ENCODE measurements at regions not wholly inside any gene's neighbourhood (a gene's known extent, or its start where the extent isn't known, plus 50 kb on each side); places are given as distances from the start of the nearest gene placed in this dataset.

GRCh38 chr2:164151522-164151921, 415.7 kb upstream of the FIGN start:
- Histone ChIP-seq H3K4me3 (ENCODE audit: low read length) (no peak overlapping the region), H3K4me1 (ENCODE audit: control insufficient read depth, insufficient read depth, low read length) (no peaks in the 10 kb centered on the region), H3K36me3 (ENCODE audit: control insufficient read depth, insufficient read depth, low read length) (no peaks in the 10 kb centered on the region), H3K27ac (ENCODE audit: low read length) (no peak overlapping the region), H3K9me3 (ENCODE audit: control insufficient read depth, insufficient read depth, low read length) (no peaks in the 10 kb centered on the region), H3K27me3 (ENCODE audit: control insufficient read depth, insufficient read depth, low read length) (no peaks in the 10 kb centered on the region)
- H3K27ac Mint-ChIP-seq: no peak overlapping the region
- intact Hi-C loops (cut with micrococcal nuclease): no loop called here
- H3K27me3 Mint-ChIP-seq (ENCODE audit: low read depth in 2 of 2): no peaks in the 10 kb centered on the region
- no peak for TF ChIP-seq CTCF (IDR thresholded peaks at IDR 0.05)
- ATAC-seq (no peak), DNase-seq (no peak)
- H3K36me3 Mint-ChIP-seq: no peaks in the 10 kb centered on the region
- H3K9me3 Mint-ChIP-seq: peaks cover 0 to 8% of the 10 kb centered on the region in 2 donors
- no peak overlapping the region for H3K4me3 Mint-ChIP-seq
- no peaks in the 10 kb centered on the region for H3K4me1 Mint-ChIP-seq
- 81% methylated on average over 5 of the region's 5 CpGs for WGBS (ENCODE audit: insufficient coverage)

- Mint-ChIP-seq H3K9me3 (peaks cover 0 to 8% of the 10 kb centered on the region in 2 donors), H3K4me3 (no peak overlapping the region), H3K4me1 (no peaks in the 10 kb centered on the region), H3K27me3 (ENCODE audit: low read depth in 2 of 2) (no peaks in the 10 kb centered on the region), H3K36me3 (no peaks in the 10 kb centered on the region), H3K27ac (no peak overlapping the region)
- H3K27me3 ChIP-seq (ENCODE audit: control insufficient read depth, insufficient read depth, low read length): no peaks in the 10 kb centered on the region
- TF ChIP-seq CTCF (IDR thresholded peaks at IDR 0.05): no peak
- no peaks in the 10 kb centered on the region for H3K36me3 ChIP-seq (ENCODE audit: control insufficient read depth, insufficient read depth, low read length)
- ATAC-seq (no peak), DNase-seq (no peak)
- no peak overlapping the region for H3K4me3 ChIP-seq (ENCODE audit: low read length)
- H3K27ac ChIP-seq (ENCODE audit: low read length): no peak overlapping the region
- no peaks in the 10 kb centered on the region for H3K9me3 ChIP-seq (ENCODE audit: control insufficient read depth, insufficient read depth, low read length)
- intact Hi-C loops (cut with micrococcal nuclease): no loop called here
- H3K4me1 ChIP-seq (ENCODE audit: control insufficient read depth, insufficient read depth, low read length): no peaks in the 10 kb centered on the region
These were observed 414.8 kb upstream of the FIGN start for GRCh38 chr2:164150604-164151003.

DNA sequence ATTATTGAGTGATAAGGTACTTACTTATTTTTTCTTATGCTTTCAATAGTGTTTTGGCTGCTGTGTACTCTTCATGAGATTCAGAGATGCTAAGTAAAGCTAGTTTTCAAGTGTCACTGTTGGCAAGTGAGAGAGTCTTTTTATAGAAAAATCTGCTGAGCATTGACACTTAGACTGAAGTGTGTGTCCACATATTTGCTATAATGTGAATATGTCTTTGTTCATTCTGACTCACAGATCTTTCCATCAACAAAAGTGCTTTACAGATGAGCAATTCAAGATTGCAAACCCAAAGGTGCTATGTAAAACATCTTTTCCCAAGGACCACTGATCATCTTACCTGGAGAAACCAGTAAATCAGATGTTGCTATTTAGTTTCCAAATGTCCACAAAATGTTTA, 410.6 kb upstream of the FIGN start:
- no peaks in the 10 kb centered on the region for H3K4me1 ChIP-seq (ENCODE audit: control insufficient read depth, insufficient read depth, low read length)
- no peak overlapping the region for H3K27ac Mint-ChIP-seq
- no peaks in the 10 kb centered on the region for H3K4me1 Mint-ChIP-seq
- H3K9me3 Mint-ChIP-seq: peaks cover 0 to 5% of the 10 kb centered on the region in 2 donors
- H3K27me3 ChIP-seq (ENCODE audit: control insufficient read depth, insufficient read depth, low read length): no peaks in the 10 kb centered on the region
- no peaks in the 10 kb centered on the region for H3K36me3 ChIP-seq (ENCODE audit: control insufficient read depth, insufficient read depth, low read length)
- intact Hi-C loops (cut with micrococcal nuclease): no loop called here
- H3K27me3 Mint-ChIP-seq (ENCODE audit: low read depth in 2 of 2): no peaks in the 10 kb centered on the region
- H3K4me3 ChIP-seq (ENCODE audit: low read length): no peak overlapping the region
- no peak for ATAC-seq
- peaks cover 5% of the 10 kb centered on the region for H3K9me3 ChIP-seq (ENCODE audit: control insufficient read depth, insufficient read depth, low read length)
- H3K4me3 Mint-ChIP-seq: no peak overlapping the region
- TF ChIP-seq CTCF (IDR thresholded peaks at IDR 0.05): no peak
- no peak for DNase-seq
- no peak overlapping the region for H3K27ac ChIP-seq (ENCODE audit: low read length)
- H3K36me3 Mint-ChIP-seq: no peaks in the 10 kb centered on the region

DNA sequence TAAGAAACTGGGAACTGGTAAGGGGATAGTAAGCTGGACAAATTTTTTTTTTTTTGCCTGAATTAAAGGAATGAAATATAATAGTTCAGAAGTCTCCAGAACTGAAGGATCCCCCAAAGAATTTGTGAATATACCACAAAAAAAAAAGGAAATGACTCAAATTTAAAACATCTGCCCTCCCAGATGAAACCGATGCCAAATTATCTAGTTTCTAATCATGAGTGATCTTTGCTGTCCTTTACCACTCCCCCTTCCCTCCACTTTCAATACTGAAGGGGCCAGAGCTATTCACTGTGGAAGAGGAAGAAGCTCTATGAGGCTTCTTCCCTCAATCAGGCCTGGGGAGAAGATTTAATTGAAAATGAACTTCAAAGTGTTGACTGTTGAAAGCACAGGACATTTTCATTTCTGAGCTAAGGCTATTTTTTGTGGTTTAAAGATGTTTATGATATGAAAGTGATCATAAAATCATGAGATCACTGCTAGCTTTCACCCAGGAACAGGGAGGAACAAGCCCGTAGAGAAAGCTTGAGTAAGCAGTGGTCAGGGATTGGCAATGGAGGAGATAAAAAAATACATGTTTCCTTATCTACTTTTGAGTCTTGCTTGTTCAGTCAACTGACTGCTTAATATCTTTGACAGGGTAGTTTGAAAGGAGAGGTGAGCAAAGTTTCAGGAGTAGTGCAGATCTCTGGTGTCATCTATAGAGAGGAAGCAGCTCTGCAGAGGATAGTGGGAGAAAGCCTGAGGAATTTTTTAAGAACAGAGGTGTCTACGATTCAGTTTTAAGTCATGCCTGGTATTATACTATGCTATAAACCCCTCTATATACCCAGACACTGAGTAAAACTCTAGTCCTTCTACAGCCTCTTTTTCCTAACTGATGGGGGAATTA, 409.5 kb upstream of the FIGN start:
- Mint-ChIP-seq H3K36me3 (no peaks in the 10 kb centered on the region), H3K4me1 (no peaks in the 10 kb centered on the region), H3K27me3 (ENCODE audit: low read depth in 2 of 2) (no peaks in the 10 kb centered on the region), H3K27ac (no peak overlapping the region), H3K4me3 (no peak overlapping the region), H3K9me3 (peaks cover 3 to 11% of the 10 kb centered on the region in 2 donors)
- Histone ChIP-seq H3K27ac (ENCODE audit: low read length) (no peak overlapping the region), H3K9me3 (ENCODE audit: control insufficient read depth, insufficient read depth, low read length) (peaks cover 5% of the 10 kb centered on the region), H3K4me1 (ENCODE audit: control insufficient read depth, insufficient read depth, low read length) (no peaks in the 10 kb centered on the region), H3K27me3 (ENCODE audit: control insufficient read depth, insufficient read depth, low read length) (no peaks in the 10 kb centered on the region), H3K4me3 (ENCODE audit: low read length) (no peak overlapping the region), H3K36me3 (ENCODE audit: control insufficient read depth, insufficient read depth, low read length) (no peaks in the 10 kb centered on the region)
- WGBS (ENCODE audit: insufficient coverage): 100% methylated on average over 1 of the region's 3 CpGs
- no peak for ATAC-seq
- intact Hi-C loops (cut with micrococcal nuclease): no loop called here
- DNase-seq: no peak
- TF ChIP-seq CTCF (IDR thresholded peaks at IDR 0.05): no peak
